Neural cell (in vitro differentiated cells): ENCODE measurements at regions not wholly inside any gene's neighbourhood (a gene's known extent, or its start where the extent isn't known, plus 50 kb on each side); places are given as distances from the start of the nearest gene placed in this dataset.

Experiments
- H2AFZ ChIP-seq: fragments of 200-600, 300-800 bp; sonication (generic), shearing (Covaris generic); 2 replicates; pipeline ENCODE4 v1.6.0; 2014; ENCODE audit warnings: low read depth, mild to moderate bottlenecking, antibody characterized with exemption, low read length, moderate library complexity
- H3F3A ChIP-seq: fragments of 200-600 bp; shearing (Covaris generic); 2 replicates; pipeline ENCODE4 v1.6.1; 2016; ENCODE audit warnings: mild to moderate bottlenecking, moderate library complexity, mixed read lengths, antibody characterized with exemption, low read length; ENCODE audit not compliant: insufficient read depth, poor library complexity, severe bottlenecking
- H3K27ac ChIP-seq: fragments of 200-600, 300-800 bp; sonication (generic), shearing (Covaris generic); 2 replicates; pipeline ENCODE4 v1.5.1; 2014; ENCODE audit warnings: mild to moderate bottlenecking, low read length, moderate library complexity
- H3K27me3 ChIP-seq: fragments of 300-800, 200-600 bp; sonication (generic), shearing (Covaris generic); 2 replicates; pipeline ENCODE4 v1.6.0; 2014; ENCODE audit warnings: mild to moderate bottlenecking, low read depth, low read length, moderate library complexity; ENCODE audit not compliant: insufficient read depth
- H3K36me3 ChIP-seq: fragments of 300-800, 200-600 bp; sonication (generic), shearing (Covaris generic); 2 replicates; pipeline ENCODE4 v1.5.1; 2014; ENCODE audit warnings: mild to moderate bottlenecking, antibody characterized with exemption, low read length, moderate library complexity; ENCODE audit not compliant: insufficient read depth
- H3K4me2 ChIP-seq: fragments of 300-800, 200-600 bp; sonication (generic), shearing (Covaris generic); 2 replicates; pipeline ENCODE4 v1.6.0; 2014; ENCODE audit warnings: mild to moderate bottlenecking, low read length
- H3K4me3 ChIP-seq: fragments of 300-800, 200-600 bp; sonication (generic), shearing (Covaris generic); 2 replicates; pipeline ENCODE4 v1.5.1; 2014; ENCODE audit warnings: mild to moderate bottlenecking, low read length, moderate library complexity
- H3K79me2 ChIP-seq: fragments of 200-600 bp; shearing (Covaris generic); replicated peaks from 2 replicates; pipeline ENCODE4 v1.6.0; 2014; ENCODE audit warnings: mild to moderate bottlenecking, low read length, moderate library complexity; ENCODE audit not compliant: insufficient read depth
- H3K9ac ChIP-seq: fragments of 300-800, 200-600 bp; sonication (generic), shearing (Covaris generic); 2 replicates; pipeline ENCODE4 v1.6.1; 2016; ENCODE audit warnings: mild to moderate bottlenecking, low read length, mixed read lengths
- H3K9me2 ChIP-seq: fragments of 200-600 bp; shearing (Covaris generic); 2 replicates; pipeline ENCODE4 v1.6.1; 2016; ENCODE audit warnings: mild to moderate bottlenecking, low read length, mixed read lengths; ENCODE audit not compliant: insufficient read depth
- H3K9me3 ChIP-seq: fragments of 200-600, 300-800 bp; sonication (generic), shearing (Covaris generic); 2 replicates; pipeline ENCODE4 v1.6.1; 2016; ENCODE audit warnings: mild to moderate bottlenecking, mixed run types, low read length, moderate library complexity, mixed read lengths
- H4K20me1 ChIP-seq: fragments of 200-600 bp; shearing (Covaris generic); 2 replicates; pipeline ENCODE4 v1.6.1; 2016; ENCODE audit warnings: mild to moderate bottlenecking, mixed run types; ENCODE audit not compliant: insufficient read depth
- EP300 ChIP-seq: fragments of 450-650 bp; conservative IDR thresholded peaks from 2 replicates; pipeline ENCODE4 v1.6.1; 2014; ENCODE audit warnings: antibody characterized with exemption, mild to moderate bottlenecking, moderate library complexity; ENCODE audit not compliant: poor library complexity, severe bottlenecking
- EZH2 ChIP-seq: fragments of 200-600, 300-800 bp; shearing (Covaris generic), sonication (generic); IDR thresholded peaks from 2 replicates; pipeline ENCODE4 v1.6.1; 2014; ENCODE audit warnings: antibody characterized with exemption, low read length, borderline replicate concordance, mild to moderate bottlenecking; ENCODE audit not compliant: insufficient read depth, poor library complexity, severe bottlenecking
- MXI1 ChIP-seq: fragments of 450-650 bp; conservative IDR thresholded peaks from 2 replicates; pipeline ENCODE4 v1.6.1; 2014; ENCODE audit warnings: antibody characterized with exemption, mild to moderate bottlenecking; ENCODE audit not compliant: poor library complexity, severe bottlenecking
- POLR2AphosphoS5 ChIP-seq: IDR thresholded peaks from 2 replicates; pipeline ENCODE4 v1.6.1; 2012
- RAD21 ChIP-seq: fragments of 450-650 bp; conservative IDR thresholded peaks from 2 replicates; pipeline ENCODE4 v1.6.1; 2014; ENCODE audit warnings: antibody characterized with exemption, mild to moderate bottlenecking, moderate library complexity
- SMC3 ChIP-seq: fragments of 450-650 bp; conservative IDR thresholded peaks from 2 replicates; pipeline ENCODE4 v1.6.1; 2014; ENCODE audit warnings: antibody characterized with exemption, mild to moderate bottlenecking, moderate library complexity; ENCODE audit not compliant: poor library complexity
- TAF1 ChIP-seq: IDR thresholded peaks from 2 replicates; pipeline ENCODE4 v1.6.1; 2012; ENCODE audit warnings: low read depth
- TF ChIP-seq, protein P1 (sequence below): IDR thresholded peaks from 2 replicates; pipeline ENCODE4 v1.6.1; 2012; ENCODE audit warnings: borderline replicate concordance
- TF ChIP-seq, protein P2 (sequence below): fragments of 450-650 bp; IDR thresholded peaks from 2 replicates; pipeline ENCODE4 v1.5.1; 2014; ENCODE audit warnings: antibody characterized with exemption, mild to moderate bottlenecking, moderate library complexity; ENCODE audit not compliant: poor library complexity, severe bottlenecking

DNA sequence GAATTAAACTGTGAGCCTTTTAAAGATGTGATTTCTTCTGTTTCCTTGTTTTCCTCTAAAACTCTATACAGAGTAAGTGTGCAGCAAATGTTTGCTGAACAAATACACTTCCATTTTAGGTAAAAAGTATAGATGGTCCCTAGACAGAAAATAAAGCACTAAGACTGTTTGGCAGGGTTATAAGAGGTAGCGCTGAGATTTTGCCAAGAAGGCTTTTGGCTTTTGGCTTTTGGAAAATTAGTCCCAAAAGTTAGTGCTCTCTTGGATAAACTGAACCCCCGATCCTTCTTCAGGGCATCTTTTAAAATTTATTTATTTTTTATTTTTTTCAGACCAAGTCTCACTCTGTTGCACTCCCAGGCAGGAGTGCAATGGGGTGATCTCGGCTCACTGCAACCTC lies 175.7 kb upstream of the NRP1 start:
- no peaks in the 10 kb centered on the region for H3F3A ChIP-seq
- no peaks in the 10 kb centered on the region for H3K9me2 ChIP-seq
- no peak overlapping the region for H3K4me2 ChIP-seq
- H3K27ac ChIP-seq = no peak overlapping the region
- H3K4me3 ChIP-seq = no peak overlapping the region
- H3K79me2 ChIP-seq = no peaks in the 10 kb centered on the region
- H4K20me1 ChIP-seq = no peaks in the 10 kb centered on the region
- no peaks in the 10 kb centered on the region for H3K36me3 ChIP-seq
- TF ChIP-seq, protein P1, sequence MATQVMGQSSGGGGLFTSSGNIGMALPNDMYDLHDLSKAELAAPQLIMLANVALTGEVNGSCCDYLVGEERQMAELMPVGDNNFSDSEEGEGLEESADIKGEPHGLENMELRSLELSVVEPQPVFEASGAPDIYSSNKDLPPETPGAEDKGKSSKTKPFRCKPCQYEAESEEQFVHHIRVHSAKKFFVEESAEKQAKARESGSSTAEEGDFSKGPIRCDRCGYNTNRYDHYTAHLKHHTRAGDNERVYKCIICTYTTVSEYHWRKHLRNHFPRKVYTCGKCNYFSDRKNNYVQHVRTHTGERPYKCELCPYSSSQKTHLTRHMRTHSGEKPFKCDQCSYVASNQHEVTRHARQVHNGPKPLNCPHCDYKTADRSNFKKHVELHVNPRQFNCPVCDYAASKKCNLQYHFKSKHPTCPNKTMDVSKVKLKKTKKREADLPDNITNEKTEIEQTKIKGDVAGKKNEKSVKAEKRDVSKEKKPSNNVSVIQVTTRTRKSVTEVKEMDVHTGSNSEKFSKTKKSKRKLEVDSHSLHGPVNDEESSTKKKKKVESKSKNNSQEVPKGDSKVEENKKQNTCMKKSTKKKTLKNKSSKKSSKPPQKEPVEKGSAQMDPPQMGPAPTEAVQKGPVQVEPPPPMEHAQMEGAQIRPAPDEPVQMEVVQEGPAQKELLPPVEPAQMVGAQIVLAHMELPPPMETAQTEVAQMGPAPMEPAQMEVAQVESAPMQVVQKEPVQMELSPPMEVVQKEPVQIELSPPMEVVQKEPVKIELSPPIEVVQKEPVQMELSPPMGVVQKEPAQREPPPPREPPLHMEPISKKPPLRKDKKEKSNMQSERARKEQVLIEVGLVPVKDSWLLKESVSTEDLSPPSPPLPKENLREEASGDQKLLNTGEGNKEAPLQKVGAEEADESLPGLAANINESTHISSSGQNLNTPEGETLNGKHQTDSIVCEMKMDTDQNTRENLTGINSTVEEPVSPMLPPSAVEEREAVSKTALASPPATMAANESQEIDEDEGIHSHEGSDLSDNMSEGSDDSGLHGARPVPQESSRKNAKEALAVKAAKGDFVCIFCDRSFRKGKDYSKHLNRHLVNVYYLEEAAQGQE = no peak
- TF ChIP-seq EZH2 (no peak), RAD21 (no peak), SMC3 (no peak), POLR2AphosphoS5 (no peak), TAF1 (no peak), EP300 (no peak), MXI1 (no peak)
- TF ChIP-seq, protein P2, sequence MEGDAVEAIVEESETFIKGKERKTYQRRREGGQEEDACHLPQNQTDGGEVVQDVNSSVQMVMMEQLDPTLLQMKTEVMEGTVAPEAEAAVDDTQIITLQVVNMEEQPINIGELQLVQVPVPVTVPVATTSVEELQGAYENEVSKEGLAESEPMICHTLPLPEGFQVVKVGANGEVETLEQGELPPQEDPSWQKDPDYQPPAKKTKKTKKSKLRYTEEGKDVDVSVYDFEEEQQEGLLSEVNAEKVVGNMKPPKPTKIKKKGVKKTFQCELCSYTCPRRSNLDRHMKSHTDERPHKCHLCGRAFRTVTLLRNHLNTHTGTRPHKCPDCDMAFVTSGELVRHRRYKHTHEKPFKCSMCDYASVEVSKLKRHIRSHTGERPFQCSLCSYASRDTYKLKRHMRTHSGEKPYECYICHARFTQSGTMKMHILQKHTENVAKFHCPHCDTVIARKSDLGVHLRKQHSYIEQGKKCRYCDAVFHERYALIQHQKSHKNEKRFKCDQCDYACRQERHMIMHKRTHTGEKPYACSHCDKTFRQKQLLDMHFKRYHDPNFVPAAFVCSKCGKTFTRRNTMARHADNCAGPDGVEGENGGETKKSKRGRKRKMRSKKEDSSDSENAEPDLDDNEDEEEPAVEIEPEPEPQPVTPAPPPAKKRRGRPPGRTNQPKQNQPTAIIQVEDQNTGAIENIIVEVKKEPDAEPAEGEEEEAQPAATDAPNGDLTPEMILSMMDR = no peak
- no peaks in the 10 kb centered on the region for H3K27me3 ChIP-seq
- H3K9ac ChIP-seq = no peak overlapping the region
- no peaks in the 10 kb centered on the region for H3K9me3 ChIP-seq
- no peak overlapping the region for H2AFZ ChIP-seq

DNA sequence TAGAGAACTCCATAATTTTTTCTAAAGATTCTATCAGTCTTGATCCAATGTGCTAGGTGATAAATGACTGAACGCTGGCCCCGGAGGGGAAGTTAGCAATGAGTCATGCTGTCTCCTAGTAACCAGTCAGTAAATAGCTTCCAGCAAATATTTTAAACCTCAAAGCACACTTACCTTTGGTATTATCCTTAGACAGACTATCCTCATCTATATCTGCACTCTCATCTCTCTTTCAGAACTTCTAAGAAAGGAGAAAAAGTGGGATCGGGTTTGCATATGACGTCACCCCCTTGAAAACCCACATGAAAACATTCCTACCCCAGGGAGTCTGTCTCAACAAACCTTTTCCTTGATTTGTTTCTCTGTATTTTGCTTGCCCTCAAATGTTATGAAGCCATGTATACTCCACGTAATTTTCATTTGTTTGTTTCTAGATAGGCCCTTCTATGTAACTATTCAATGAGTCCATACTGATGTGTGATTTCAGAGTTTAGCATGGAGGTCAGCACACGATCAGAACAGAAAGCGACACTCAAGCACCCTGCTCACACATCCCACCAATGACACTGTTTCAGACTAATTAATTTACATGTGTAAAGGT lies 174.9 kb upstream of the NRP1 start:
- Histone ChIP-seq H3K27ac (no peak overlapping the region), H3K36me3 (no peaks in the 10 kb centered on the region), H3K27me3 (no peaks in the 10 kb centered on the region), H3K79me2 (no peaks in the 10 kb centered on the region), H3K9me2 (no peaks in the 10 kb centered on the region), H3F3A (no peaks in the 10 kb centered on the region), H3K4me3 (no peak overlapping the region), H3K4me2 (no peak overlapping the region), H3K9ac (no peak overlapping the region), H2AFZ (no peak overlapping the region), H3K9me3 (no peaks in the 10 kb centered on the region), H4K20me1 (no peaks in the 10 kb centered on the region)
- TF ChIP-seq TAF1 (no peak), MXI1 (no peak), POLR2AphosphoS5 (no peak), SMC3 (no peak), RAD21 (no peak), EP300 (no peak), EZH2 (no peak)
- TF ChIP-seq, protein P2 = no peak
- TF ChIP-seq, protein P1 = no peak
